ENCODE measurements at regions not wholly inside any gene's neighbourhood (a gene's known extent, or its start where the extent isn't known, plus 50 kb on each side); places are given as distances from the start of the nearest gene placed in this dataset.

DNA sequence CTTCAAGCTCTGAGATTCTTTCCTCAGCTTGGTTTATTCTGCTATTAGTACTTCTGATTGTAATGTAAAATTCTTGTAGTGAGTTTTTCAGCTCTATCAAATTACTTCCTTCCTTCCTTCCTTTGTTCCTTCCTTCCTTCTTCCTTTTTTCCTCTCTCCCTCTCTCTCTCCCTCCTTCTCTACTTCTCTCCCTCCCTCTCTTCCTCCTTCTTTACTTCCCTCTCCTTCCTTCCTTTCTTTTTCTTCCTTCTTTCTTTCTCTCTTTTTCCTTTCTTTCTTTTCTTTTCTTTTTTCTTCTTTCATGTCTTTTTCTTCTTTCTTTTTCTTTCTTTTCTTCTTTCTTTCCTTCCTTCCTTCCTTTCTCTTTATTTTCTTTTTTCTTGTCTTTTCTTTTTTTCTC, 565.2 kb upstream of the STXBP6 start:
- Histone ChIP-seq H2BK5ac (ENCODE audit: low read depth, low read length, poor library complexity, severe bottlenecking) (no peak overlapping the region), H4K8ac (ENCODE audit: low read length) (no peak overlapping the region), H4K91ac (ENCODE audit: low read length) (no peak overlapping the region), H3K4me1 (ENCODE audit: control insufficient read depth, insufficient read depth, low read depth, low read length) (no peaks in the 10 kb centered on the region), H3K9me3 (ENCODE audit: control insufficient read depth, low read length) (peaks cover 28% of the 10 kb centered on the region), H3K18ac (ENCODE audit: low read depth in 1 of 2, low read length in 2 of 2) (no peak overlapping the region), H3K14ac (ENCODE audit: low read length in 2 of 2) (no peak overlapping the region), H2AFZ (ENCODE audit: low read depth, low read length) (no peak overlapping the region), H3K23ac (ENCODE audit: low read length in 2 of 2) (no peak overlapping the region), H3K27ac (ENCODE audit: low read length, poor library complexity, severe bottlenecking) (no peak overlapping the region), H2BK12ac (ENCODE audit: low read length in 2 of 2) (no peak overlapping the region), H3K27me3 (ENCODE audit: control insufficient read depth in 1 of 2, insufficient read depth in 1 of 2, low read length in 2 of 2) (no peaks in the 10 kb centered on the region), H3K4me2 (ENCODE audit: low read length, poor library complexity, severe bottlenecking) (no peak overlapping the region), H3K9ac (ENCODE audit: low read length) (no peak overlapping the region), H2AK5ac (ENCODE audit: low read length, severe bottlenecking) (no peak overlapping the region), H3K4me3 (ENCODE audit: insufficient read depth in 1 of 2, low read depth in 1 of 2, low read length in 2 of 2) (no peak overlapping the region), H3K4ac (ENCODE audit: low read depth in 1 of 2, low read length in 2 of 2) (no peak overlapping the region), H2BK15ac (ENCODE audit: low read depth, poor library complexity, severe bottlenecking) (no peak overlapping the region), H3K79me1 (replicated peaks; ENCODE audit: low read length, poor library complexity, severe bottlenecking) (no peaks in the 10 kb centered on the region), H3K36me3 (ENCODE audit: control insufficient read depth in 1 of 2, insufficient read depth in 2 of 2, low read depth in 1 of 2, low read length in 2 of 2) (no peaks in the 10 kb centered on the region), H2BK120ac (ENCODE audit: low read depth, low read length) (no peak overlapping the region)
- no peak for DNase-seq

DNA sequence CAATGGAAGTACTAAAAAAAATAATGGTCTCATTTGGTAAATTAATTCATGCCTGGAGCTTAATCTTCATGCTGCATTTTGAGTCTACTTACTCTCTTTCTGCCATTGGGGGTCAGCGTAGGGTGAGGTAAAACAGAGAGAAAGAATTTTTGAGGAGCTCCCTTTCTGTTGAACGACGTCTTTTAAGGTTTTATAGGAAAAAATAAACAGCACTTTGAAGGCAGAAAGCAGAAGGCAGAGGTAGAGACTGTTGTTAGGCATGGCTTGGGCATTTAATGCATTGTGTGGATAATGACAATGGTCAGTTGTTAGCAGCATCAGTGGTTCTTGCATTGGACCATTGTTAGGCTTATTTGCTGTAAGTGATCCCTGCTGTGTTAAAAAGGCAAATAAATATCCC, 557.2 kb upstream of the STXBP6 start:
- no peak overlapping the region for H3K23ac ChIP-seq (ENCODE audit: low read length in 2 of 2)
- H2BK5ac ChIP-seq (ENCODE audit: low read depth, low read length, poor library complexity, severe bottlenecking), result no peak overlapping the region
- 31% methylated on average over 3 of the region's 3 CpGs for WGBS
- H3K36me3 ChIP-seq (ENCODE audit: control insufficient read depth in 1 of 2, insufficient read depth in 2 of 2, low read depth in 1 of 2, low read length in 2 of 2), result no peaks in the 10 kb centered on the region
- H2AFZ ChIP-seq (ENCODE audit: low read depth, low read length), result no peak overlapping the region
- H4K91ac ChIP-seq (ENCODE audit: low read length), result no peak overlapping the region
- H3K27me3 ChIP-seq (ENCODE audit: control insufficient read depth in 1 of 2, insufficient read depth in 1 of 2, low read length in 2 of 2), result no peaks in the 10 kb centered on the region
- H3K79me1 ChIP-seq (replicated peaks; ENCODE audit: low read length, poor library complexity, severe bottlenecking), result no peaks in the 10 kb centered on the region
- no peak for DNase-seq
- H3K4ac ChIP-seq (ENCODE audit: low read depth in 1 of 2, low read length in 2 of 2), result no peak overlapping the region
- H4K8ac ChIP-seq (ENCODE audit: low read length), result no peak overlapping the region
- H3K9me3 ChIP-seq (ENCODE audit: control insufficient read depth, low read length), result peaks cover 12% of the 10 kb centered on the region
- no peak overlapping the region for H3K9ac ChIP-seq (ENCODE audit: low read length)
- H3K4me3 ChIP-seq (ENCODE audit: insufficient read depth in 1 of 2, low read depth in 1 of 2, low read length in 2 of 2), result no peak overlapping the region
- no peak overlapping the region for H3K27ac ChIP-seq (ENCODE audit: low read length, poor library complexity, severe bottlenecking)
- H2BK15ac ChIP-seq (ENCODE audit: low read depth, poor library complexity, severe bottlenecking), result no peak overlapping the region
- no peak overlapping the region for H3K4me2 ChIP-seq (ENCODE audit: low read length, poor library complexity, severe bottlenecking)
- no peak overlapping the region for H2BK12ac ChIP-seq (ENCODE audit: low read length in 2 of 2)
- no peak overlapping the region for H3K14ac ChIP-seq (ENCODE audit: low read length in 2 of 2)
- H2AK5ac ChIP-seq (ENCODE audit: low read length, severe bottlenecking), result no peak overlapping the region
- H2BK120ac ChIP-seq (ENCODE audit: low read depth, low read length), result no peak overlapping the region
- no peak overlapping the region for H3K18ac ChIP-seq (ENCODE audit: low read depth in 1 of 2, low read length in 2 of 2)
- no peaks in the 10 kb centered on the region for H3K4me1 ChIP-seq (ENCODE audit: control insufficient read depth, insufficient read depth, low read depth, low read length)

DNA sequence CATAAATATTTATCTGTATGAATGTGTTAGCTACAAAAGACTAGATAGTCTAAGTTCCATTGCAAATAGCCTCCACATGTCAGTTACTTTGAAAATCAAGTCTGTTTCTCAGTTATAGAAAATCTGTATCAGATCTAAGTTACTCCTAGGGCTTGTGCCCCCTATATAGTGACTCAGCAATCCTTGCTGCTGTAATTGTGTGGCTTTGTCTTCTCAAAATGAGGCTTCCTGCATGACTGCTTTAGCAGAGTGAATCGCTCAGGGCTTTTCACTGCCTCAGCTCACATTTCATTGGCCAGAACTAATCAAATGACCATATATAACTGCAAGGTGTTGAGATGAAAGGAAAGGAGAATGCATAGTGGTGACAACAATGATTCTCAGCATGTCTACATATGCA, 552.2 kb upstream of the STXBP6 start:
- Histone ChIP-seq H3K18ac (ENCODE audit: low read depth in 1 of 2, low read length in 2 of 2) (no peak overlapping the region), H3K23ac (ENCODE audit: low read length in 2 of 2) (no peak overlapping the region), H2AFZ (ENCODE audit: low read depth, low read length) (no peak overlapping the region), H3K36me3 (ENCODE audit: control insufficient read depth in 1 of 2, insufficient read depth in 2 of 2, low read depth in 1 of 2, low read length in 2 of 2) (no peaks in the 10 kb centered on the region), H3K4ac (ENCODE audit: low read depth in 1 of 2, low read length in 2 of 2) (no peak overlapping the region), H3K4me2 (ENCODE audit: low read length, poor library complexity, severe bottlenecking) (no peak overlapping the region), H4K91ac (ENCODE audit: low read length) (no peak overlapping the region), H3K4me3 (ENCODE audit: insufficient read depth in 1 of 2, low read depth in 1 of 2, low read length in 2 of 2) (no peak overlapping the region), H3K9ac (ENCODE audit: low read length) (no peak overlapping the region), H2BK12ac (ENCODE audit: low read length in 2 of 2) (no peak overlapping the region), H2BK120ac (ENCODE audit: low read depth, low read length) (no peak overlapping the region), H2BK15ac (ENCODE audit: low read depth, poor library complexity, severe bottlenecking) (no peak overlapping the region), H2AK5ac (ENCODE audit: low read length, severe bottlenecking) (no peak overlapping the region), H3K4me1 (ENCODE audit: control insufficient read depth, insufficient read depth, low read depth, low read length) (no peaks in the 10 kb centered on the region), H3K27ac (ENCODE audit: low read length, poor library complexity, severe bottlenecking) (no peak overlapping the region), H4K8ac (ENCODE audit: low read length) (no peak overlapping the region), H3K9me3 (ENCODE audit: control insufficient read depth, low read length) (peaks cover 12% of the 10 kb centered on the region), H2BK5ac (ENCODE audit: low read depth, low read length, poor library complexity, severe bottlenecking) (no peak overlapping the region), H3K27me3 (ENCODE audit: control insufficient read depth in 1 of 2, insufficient read depth in 1 of 2, low read length in 2 of 2) (no peaks in the 10 kb centered on the region), H3K79me1 (replicated peaks; ENCODE audit: low read length, poor library complexity, severe bottlenecking) (no peaks in the 10 kb centered on the region), H3K14ac (ENCODE audit: low read length in 2 of 2) (no peak overlapping the region)
- DNase-seq, result no peak
- WGBS, result no CpG with 5 or more reads among the region's 1 CpG

DNA sequence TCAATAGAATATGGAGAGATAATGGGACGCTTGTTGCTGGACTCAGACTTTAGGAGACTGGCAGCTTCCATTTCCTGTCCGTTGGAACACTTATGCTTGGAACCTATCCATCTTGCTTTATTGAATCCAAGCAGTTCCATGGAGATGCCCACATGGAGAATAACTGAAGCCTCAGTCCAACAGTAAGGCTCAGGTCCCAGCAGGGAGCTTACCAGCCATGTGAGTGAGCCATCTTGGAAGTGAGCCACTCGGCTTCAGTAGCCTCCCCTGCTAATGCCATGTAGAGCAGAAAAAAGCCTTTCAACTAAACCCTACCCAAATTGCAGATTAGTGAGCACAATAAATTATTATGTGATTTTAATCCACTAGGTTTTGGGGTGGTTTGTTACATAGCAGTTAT, 538.8 kb upstream of the STXBP6 start:
- H3K36me3 ChIP-seq (ENCODE audit: control insufficient read depth in 1 of 2, insufficient read depth in 2 of 2, low read depth in 1 of 2, low read length in 2 of 2), result no peaks in the 10 kb centered on the region
- H3K4me2 ChIP-seq (ENCODE audit: low read length, poor library complexity, severe bottlenecking), result no peak overlapping the region
- H3K9me3 ChIP-seq (ENCODE audit: control insufficient read depth, low read length), result peaks cover 10% of the 10 kb centered on the region
- H3K4me1 ChIP-seq (ENCODE audit: control insufficient read depth, insufficient read depth, low read depth, low read length), result no peaks in the 10 kb centered on the region
- no peak overlapping the region for H2BK120ac ChIP-seq (ENCODE audit: low read depth, low read length)
- no peak for DNase-seq
- H4K8ac ChIP-seq (ENCODE audit: low read length), result no peak overlapping the region
- H3K27me3 ChIP-seq (ENCODE audit: control insufficient read depth in 1 of 2, insufficient read depth in 1 of 2, low read length in 2 of 2), result no peaks in the 10 kb centered on the region
- no peak overlapping the region for H3K27ac ChIP-seq (ENCODE audit: low read length, poor library complexity, severe bottlenecking)
- no peak overlapping the region for H3K4me3 ChIP-seq (ENCODE audit: insufficient read depth in 1 of 2, low read depth in 1 of 2, low read length in 2 of 2)
- no peak overlapping the region for H2BK12ac ChIP-seq (ENCODE audit: low read length in 2 of 2)
- no peaks in the 10 kb centered on the region for H3K79me1 ChIP-seq (replicated peaks; ENCODE audit: low read length, poor library complexity, severe bottlenecking)
- H3K18ac ChIP-seq (ENCODE audit: low read depth in 1 of 2, low read length in 2 of 2), result no peak overlapping the region
- no peak overlapping the region for H2BK5ac ChIP-seq (ENCODE audit: low read depth, low read length, poor library complexity, severe bottlenecking)
- H4K91ac ChIP-seq (ENCODE audit: low read length), result no peak overlapping the region
- no peak overlapping the region for H3K14ac ChIP-seq (ENCODE audit: low read length in 2 of 2)
- no peak overlapping the region for H2AK5ac ChIP-seq (ENCODE audit: low read length, severe bottlenecking)
- no peak overlapping the region for H3K23ac ChIP-seq (ENCODE audit: low read length in 2 of 2)
- no peak overlapping the region for H3K9ac ChIP-seq (ENCODE audit: low read length)
- H2AFZ ChIP-seq (ENCODE audit: low read depth, low read length), result no peak overlapping the region
- WGBS, result 84% methylated on average over 2 of the region's 3 CpGs
- no peak overlapping the region for H2BK15ac ChIP-seq (ENCODE audit: low read depth, poor library complexity, severe bottlenecking)
- no peak overlapping the region for H3K4ac ChIP-seq (ENCODE audit: low read depth in 1 of 2, low read length in 2 of 2)

Data from mesenchymal stem cell (in vitro differentiated cells and primary cell).